H9 (cell line): ENCODE measurements at regions not wholly inside any gene's neighbourhood (a gene's known extent, or its start where the extent isn't known, plus 50 kb on each side); places are given as distances from the start of the nearest gene placed in this dataset.

ENCODE experiments used
- DNase-seq: peaks from one replicate; pipeline ENCODE4 v3.0.0-alpha.2; 2017
- H2AFZ ChIP-seq: one replicate; pipeline ENCODE4 v1.6.1; 2013; ENCODE audit warnings: mild to moderate bottlenecking, low read length, control low read depth, moderate library complexity
- H2AK5ac ChIP-seq: 2 replicates; pipeline ENCODE4 v1.6.1; 2013; ENCODE audit warnings: low read length, control low read depth, mixed read lengths; ENCODE audit not compliant: insufficient read length
- H2BK120ac ChIP-seq: one replicate; pipeline ENCODE4 v1.6.1; 2013; ENCODE audit warnings: low read depth, mild to moderate bottlenecking, low read length, control low read depth, inconsistent platforms; ENCODE audit not compliant: poor library complexity, severe bottlenecking
- H2BK12ac ChIP-seq: 2 replicates; pipeline ENCODE4 v1.6.1; 2013; ENCODE audit warnings: low read length, control low read depth, mixed read lengths, low read depth; ENCODE audit not compliant: insufficient read length
- H2BK15ac ChIP-seq: 2 replicates; pipeline ENCODE4 v1.6.1; 2013; ENCODE audit warnings: low read depth, low read length, control low read depth
- H2BK20ac ChIP-seq: one replicate; pipeline ENCODE4 v1.6.1; 2013; ENCODE audit warnings: low read depth, mild to moderate bottlenecking, low read length, control low read depth, inconsistent platforms; ENCODE audit not compliant: poor library complexity, severe bottlenecking
- H2BK5ac ChIP-seq: 2 replicates; pipeline ENCODE4 v1.6.1; 2013; ENCODE audit warnings: low read length, control low read depth, mixed read lengths; ENCODE audit not compliant: insufficient read length
- H3K14ac ChIP-seq: 2 replicates; pipeline ENCODE4 v1.6.1; 2013; ENCODE audit warnings: low read length, control low read depth; ENCODE audit not compliant: insufficient read depth
- H3K18ac ChIP-seq: 2 replicates; pipeline ENCODE4 v1.6.1; 2013; ENCODE audit warnings: low read depth, mild to moderate bottlenecking, mixed read lengths, low read length, control low read depth; ENCODE audit not compliant: insufficient read length
- H3K23ac ChIP-seq: 2 replicates; pipeline ENCODE4 v1.6.1; 2013; ENCODE audit warnings: low read length, control low read depth, mixed read lengths, low read depth; ENCODE audit not compliant: insufficient read length
- H3K23me2 ChIP-seq: 2 replicates; pipeline ENCODE4 v1.6.1; 2013; ENCODE audit warnings: low read depth, mild to moderate bottlenecking, mixed read lengths, low read length, control low read depth; ENCODE audit not compliant: insufficient read length, poor library complexity, severe bottlenecking
- H3K27ac ChIP-seq: 2 replicates; pipeline ENCODE4 v1.5.1; 2013; ENCODE audit warnings: low read length, control low read depth, mixed read lengths, low read depth; ENCODE audit not compliant: insufficient read length
- H3K27me3 ChIP-seq: 2 replicates; pipeline ENCODE4 v1.6.1; 2013; ENCODE audit warnings: low read length, control low read depth, inconsistent platforms; ENCODE audit not compliant: insufficient read depth
- H3K4ac ChIP-seq: 2 replicates; pipeline ENCODE4 v1.6.1; 2013; ENCODE audit warnings: low read depth, mild to moderate bottlenecking, control low read depth, inconsistent platforms, low read length, moderate library complexity
- H3K4me1 ChIP-seq: 2 replicates; pipeline ENCODE4 v1.6.1; 2013; ENCODE audit warnings: low read length, control low read depth, inconsistent platforms; ENCODE audit not compliant: insufficient read depth
- H3K4me2 ChIP-seq: 2 replicates; pipeline ENCODE4 v1.6.1; 2013; ENCODE audit warnings: low read length, control low read depth, mixed read lengths; ENCODE audit not compliant: insufficient read length, insufficient read depth
- H3K56ac ChIP-seq: 2 replicates; pipeline ENCODE4 v1.6.1; 2013; ENCODE audit warnings: low read depth, mild to moderate bottlenecking, mixed read lengths, low read length, control low read depth; ENCODE audit not compliant: insufficient read length
- H3K79me1 ChIP-seq: 2 replicates; pipeline ENCODE4 v1.6.1; 2013; ENCODE audit warnings: low read depth, mild to moderate bottlenecking, moderate library complexity, low read length, control low read depth, inconsistent platforms; ENCODE audit not compliant: insufficient read depth, poor library complexity, severe bottlenecking
- H3K79me2 ChIP-seq: 2 replicates; pipeline ENCODE4 v1.6.1; 2013; ENCODE audit warnings: low read length, control low read depth, inconsistent platforms; ENCODE audit not compliant: insufficient read depth
- H3K9ac ChIP-seq: 2 replicates; pipeline ENCODE4 v1.6.1; 2013; ENCODE audit warnings: low read length, control low read depth, mixed read lengths; ENCODE audit not compliant: insufficient read length; ENCODE audit errors: extremely low read depth
- H3K9me3 ChIP-seq: one replicate; pipeline ENCODE4 v1.6.1; 2013; ENCODE audit warnings: low read depth, low read length, inconsistent platforms; ENCODE audit not compliant: control insufficient read depth
- H3T11ph ChIP-seq: one replicate; pipeline ENCODE4 v1.6.1; 2013; ENCODE audit warnings: mild to moderate bottlenecking, low read length, control low read depth, inconsistent platforms
- H4K20me1 ChIP-seq: one replicate; pipeline ENCODE4 v1.6.1; 2013; ENCODE audit not compliant: control insufficient read depth, insufficient read length, insufficient read depth
- H4K5ac ChIP-seq: 2 replicates; pipeline ENCODE4 v1.6.1; 2013; ENCODE audit warnings: low read depth, mild to moderate bottlenecking, mixed read lengths, low read length, control low read depth; ENCODE audit not compliant: insufficient read length
- H4K8ac ChIP-seq: replicated peaks from 2 replicates; pipeline ENCODE4 v1.6.1; 2013; ENCODE audit warnings: low read length, control low read depth, mixed read lengths, low read depth; ENCODE audit not compliant: insufficient read length
- H4K91ac ChIP-seq: 2 replicates; pipeline ENCODE4 v1.6.1; 2013; ENCODE audit warnings: low read depth, mild to moderate bottlenecking, moderate library complexity, mixed read lengths, low read length, control low read depth; ENCODE audit not compliant: insufficient read length
- H3K27ac Mint-ChIP-seq, 3 experiments: 2 replicates in 2 of 3; 3 replicates in 1 of 3; pipeline ENCODE4 v1.8.0; 2020 to 2021; ENCODE audit warnings: mixed read lengths in 3 of 3, mild to moderate bottlenecking in 1 of 3, moderate library complexity in 1 of 3
- H3K27me3 Mint-ChIP-seq: 2 replicates; pipeline ENCODE4 v1.8.0; 2021; ENCODE audit warnings: low read depth, mild to moderate bottlenecking, moderate library complexity, mixed read lengths
- H3K36me3 Mint-ChIP-seq, 3 experiments: 2 replicates in 2 of 3; 3 replicates in 1 of 3; pipeline ENCODE4 v1.8.0; 2020 to 2021; ENCODE audit warnings: low read depth in 3 of 3, mixed read lengths in 3 of 3; ENCODE audit not compliant: insufficient read depth in 1 of 3
- H3K4me1 Mint-ChIP-seq, 2 experiments: 2 replicates each; pipeline ENCODE4 v1.8.0; 2020; ENCODE audit warnings: mixed read lengths in 2 of 2
- H3K4me3 Mint-ChIP-seq, 2 experiments: 2 replicates in 1 of 2; 3 replicates in 1 of 2; pipeline ENCODE4 v1.8.0; 2020 to 2021; ENCODE audit warnings: mild to moderate bottlenecking in 2 of 2, mixed read lengths in 2 of 2, moderate library complexity in 1 of 2
- H3K9me3 Mint-ChIP-seq, 2 experiments: 2 replicates in 1 of 2; 3 replicates in 1 of 2; pipeline ENCODE4 v1.8.0; 2020; ENCODE audit warnings: mild to moderate bottlenecking in 2 of 2, mixed read lengths in 2 of 2, moderate library complexity in 1 of 2
- CTCF ChIP-seq: fragments of 200-600 bp; sonication (generic); conservative IDR thresholded peaks from 3 replicates; pipeline ENCODE4 v1.8.0; 2021; ENCODE audit warnings: antibody characterized with exemption, mild to moderate bottlenecking
- WGBS: extraction: QIAGEN DNeasy Blood & Tissue Kit; methylation state at CpG from one replicate; pipeline ENCODE4 v1.1.7; 2013; ENCODE audit warnings: missing lambda C conversion rate, low lambda C conversion rate, mixed read lengths; ENCODE audit not compliant: insufficient read length; ENCODE audit errors: extremely low coverage; 5-methylcytosine and 5-hydroxymethylcytosine counted together

- no peaks in the 10 kb centered on the region for H3K79me1 ChIP-seq
- Mint-ChIP-seq H3K36me3 (no peaks in the 10 kb centered on the region), H3K4me1 (no peaks in the 10 kb centered on the region), H3K27me3 (no peaks in the 10 kb centered on the region; the same call in 1 of the 2 replicates), H3K4me3 (no peak overlapping the region), H3K9me3 (no peaks in the 10 kb centered on the region), H3K27ac (no peak overlapping the region)
- no peak overlapping the region for H2BK15ac ChIP-seq
- no peak overlapping the region for H2BK5ac ChIP-seq
- no peak overlapping the region for H3K14ac ChIP-seq
- no peak overlapping the region for H3K56ac ChIP-seq
- no peak overlapping the region for H2BK120ac ChIP-seq
- no peak overlapping the region for H3K4me2 ChIP-seq
- no CpG with 5 or more reads among the region's 4 CpGs for WGBS
- no peaks in the 10 kb centered on the region for H3K4me1 ChIP-seq
- no peaks in the 10 kb centered on the region for H3K79me2 ChIP-seq
- H3K23ac ChIP-seq = no peak overlapping the region
- no peaks in the 10 kb centered on the region for H3K27me3 ChIP-seq
- no peak overlapping the region for H3K18ac ChIP-seq
- H4K5ac ChIP-seq = no peak overlapping the region
- no peak overlapping the region for H3T11ph ChIP-seq
- H2AK5ac ChIP-seq = no peak overlapping the region
- DNase-seq = no peak
- H3K9ac ChIP-seq = no peak overlapping the region
- H4K91ac ChIP-seq = no peak overlapping the region
- H4K20me1 ChIP-seq = no peaks in the 10 kb centered on the region
- no peak overlapping the region for H3K27ac ChIP-seq
- no peak overlapping the region for H2BK20ac ChIP-seq
- no peak overlapping the region for H2AFZ ChIP-seq
- no peak overlapping the region for H4K8ac ChIP-seq
- no peaks in the 10 kb centered on the region for H3K9me3 ChIP-seq
- H2BK12ac ChIP-seq = no peak overlapping the region
- TF ChIP-seq CTCF = no peak
- no peak overlapping the region for H3K4ac ChIP-seq
- no peaks in the 10 kb centered on the region for H3K23me2 ChIP-seq
Measured at GRCh38 chr3:80807577-80807976, 953.9 kb downstream of the GBE1 start.
